ENCODE measurements at regions not wholly inside any gene's neighbourhood (a gene's known extent, or its start where the extent isn't known, plus 50 kb on each side); places are given as distances from the start of the nearest gene placed in this dataset.
A peak's percentile ranks its signal among the peaks of the same experiment; 100 is the strongest.
"Not testable (repeated sequence)": the region's sequence is repeated elsewhere in the genome, so short reads cannot be mapped to it uniquely, and the experiment has no call there.

DNA sequence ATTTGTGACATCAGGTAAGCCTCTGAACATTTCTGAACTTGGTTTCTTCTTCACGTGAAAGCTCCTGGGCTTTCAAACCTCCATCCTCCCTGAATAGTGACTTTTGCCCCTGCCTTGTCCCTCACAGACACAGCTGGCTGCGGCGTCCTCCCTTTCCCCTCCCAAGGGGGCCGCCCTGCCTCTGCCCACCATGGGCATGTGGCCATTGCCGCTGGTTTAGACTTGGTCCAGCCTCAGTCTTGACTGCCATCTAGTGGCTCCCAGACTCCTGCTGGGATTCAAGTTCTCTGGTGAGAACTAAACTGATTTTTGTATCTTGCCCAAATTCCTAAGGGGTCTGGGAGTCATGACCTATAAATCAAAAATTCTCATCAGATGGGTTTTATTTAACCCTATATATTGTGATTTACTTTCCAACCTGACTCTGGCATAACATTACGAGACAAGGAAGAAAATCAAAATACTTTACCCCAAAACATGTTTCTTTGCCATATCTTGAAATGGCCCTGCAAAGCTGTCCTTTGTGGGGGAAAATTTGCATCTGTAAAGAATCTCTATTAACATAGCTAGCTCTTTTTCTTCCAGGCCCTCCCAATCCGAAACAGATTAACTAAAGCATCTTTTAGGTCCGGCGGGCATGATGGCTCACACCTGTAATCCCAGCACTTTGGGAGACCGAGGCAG is 73.9 kb upstream of the SEC14L1 start:
- H3K36me3 ChIP-seq (ENCODE audit: low read depth, low read length); H3K4me1 ChIP-seq (ENCODE audit: insufficient read depth, low read length); H4K20me1 ChIP-seq (ENCODE audit: low read length); H3K9me3 ChIP-seq (ENCODE audit: low read length); BruUV-seq (replicated peaks); H3F3A ChIP-seq (ENCODE audit: low read length, unreplicated experiment); H3K27me3 ChIP-seq (ENCODE audit: low read length); H3K27ac ChIP-seq (ENCODE audit: low read length); H3K79me2 ChIP-seq (ENCODE audit: low read length); H3K9me2 ChIP-seq (replicated peaks; ENCODE audit: low read length); H3K4me3 ChIP-seq (ENCODE audit: low read length); H3K9ac ChIP-seq (ENCODE audit: low read length): not testable (repeated sequence)
- ATAC-seq (peak; percentile 85), DNase-seq (peak; percentile 77)
- TF ChIP-seq, protein P1, sequence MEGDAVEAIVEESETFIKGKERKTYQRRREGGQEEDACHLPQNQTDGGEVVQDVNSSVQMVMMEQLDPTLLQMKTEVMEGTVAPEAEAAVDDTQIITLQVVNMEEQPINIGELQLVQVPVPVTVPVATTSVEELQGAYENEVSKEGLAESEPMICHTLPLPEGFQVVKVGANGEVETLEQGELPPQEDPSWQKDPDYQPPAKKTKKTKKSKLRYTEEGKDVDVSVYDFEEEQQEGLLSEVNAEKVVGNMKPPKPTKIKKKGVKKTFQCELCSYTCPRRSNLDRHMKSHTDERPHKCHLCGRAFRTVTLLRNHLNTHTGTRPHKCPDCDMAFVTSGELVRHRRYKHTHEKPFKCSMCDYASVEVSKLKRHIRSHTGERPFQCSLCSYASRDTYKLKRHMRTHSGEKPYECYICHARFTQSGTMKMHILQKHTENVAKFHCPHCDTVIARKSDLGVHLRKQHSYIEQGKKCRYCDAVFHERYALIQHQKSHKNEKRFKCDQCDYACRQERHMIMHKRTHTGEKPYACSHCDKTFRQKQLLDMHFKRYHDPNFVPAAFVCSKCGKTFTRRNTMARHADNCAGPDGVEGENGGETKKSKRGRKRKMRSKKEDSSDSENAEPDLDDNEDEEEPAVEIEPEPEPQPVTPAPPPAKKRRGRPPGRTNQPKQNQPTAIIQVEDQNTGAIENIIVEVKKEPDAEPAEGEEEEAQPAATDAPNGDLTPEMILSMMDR (conservative IDR thresholded peaks at IDR 0.05; ENCODE audit: low read depth, low read length): peak; percentile 97
- intact Hi-C loops (cut with micrococcal nuclease): loop anchor here (2.0 kb wide), 2 partner anchors 56 to 250 kb away; no protein-coding TSS in a partner anchor
- peak overlapping the region; percentile 43; the same call in 1 of the 2 replicates for H3K4me2 ChIP-seq (ENCODE audit: low read length)
- ChIA-PET CTCF (interaction anchor here (0.6 to 1.7 kb wide), 3 partner anchors 10 to 339 kb away, joined by 6 to 12 read pairs (median 10); partner anchors contain the start of gene MGAT5B), POLR2A (ENCODE audit: unreplicated experiment) (interaction anchor here (0.6 kb wide), 1 partner anchor 209 kb away, joined by 19 read pairs; no protein-coding TSS in a partner anchor)
- peak overlapping the region; percentile 54 for H2AFZ ChIP-seq (ENCODE audit: low read length)

DNA sequence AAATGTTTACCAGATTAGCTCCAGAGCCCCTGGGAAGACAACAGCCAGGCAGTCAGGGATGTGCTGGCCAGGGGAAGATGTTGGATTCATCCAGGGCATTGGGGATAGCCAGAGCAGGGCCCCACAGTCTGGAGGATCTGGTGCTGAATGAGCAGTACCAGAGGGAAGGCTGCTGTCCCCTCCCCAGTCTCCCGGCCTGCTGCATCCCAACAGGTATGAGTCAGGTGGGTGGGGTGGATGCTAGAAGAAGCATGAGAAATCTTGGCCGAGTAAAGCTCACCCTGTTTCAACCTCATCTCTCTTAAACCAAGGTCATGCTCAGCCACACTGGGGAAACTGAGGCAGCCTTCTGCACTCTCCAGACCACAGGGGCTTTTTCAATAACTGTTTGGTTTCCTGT is 71.9 kb upstream of the SEC14L1 start:
- Histone ChIP-seq H3K9ac (ENCODE audit: low read length) (no peak overlapping the region), H3K27me3 (ENCODE audit: low read length) (peaks cover 15% of the 10 kb centered on the region), H3K27ac (ENCODE audit: low read length) (no peak overlapping the region), H3K4me1 (ENCODE audit: insufficient read depth, low read length) (peaks cover 9% of the 10 kb centered on the region), H3K4me3 (ENCODE audit: low read length) (no peak overlapping the region), H3K36me3 (ENCODE audit: low read depth, low read length) (no peaks in the 10 kb centered on the region), H3K9me3 (ENCODE audit: low read length) (no peaks in the 10 kb centered on the region), H2AFZ (ENCODE audit: low read length) (no peak overlapping the region), H3K4me2 (ENCODE audit: low read length) (no peak overlapping the region), H3K79me2 (ENCODE audit: low read length) (no peaks in the 10 kb centered on the region), H3K9me2 (replicated peaks; ENCODE audit: low read length) (no peaks in the 10 kb centered on the region), H4K20me1 (ENCODE audit: low read length) (no peaks in the 10 kb centered on the region), H3F3A (ENCODE audit: low read length, unreplicated experiment) (no peaks in the 10 kb centered on the region)
- TF ChIP-seq, protein P1 (conservative IDR thresholded peaks at IDR 0.05; ENCODE audit: low read depth, low read length): no peak
- TF ChIP-seq EZH2phosphoT487 (IDR thresholded peaks at IDR 0.05; ENCODE audit: borderline replicate concordance, low read length) (no peak), EZH2 (IDR thresholded peaks at IDR 0.05; ENCODE audit: low read length, unreplicated experiment) (no peak)
- ATAC-seq: peak; percentile 86
- POLR2A ChIA-PET (ENCODE audit: unreplicated experiment): interaction anchor here (0.5 to 0.6 kb wide), 2 partner anchors 73 to 342 kb away, joined by 3 to 4 read pairs; no protein-coding TSS in a partner anchor
- DNase-seq: peak; percentile 81
- BruUV-seq (replicated peaks): no TSS peak
- CTCF ChIA-PET: interaction anchor here (0.6 to 1.0 kb wide), 2 partner anchors 13 to 485 kb away, joined by 3 to 5 read pairs; no protein-coding TSS in a partner anchor
- intact Hi-C loops (cut with micrococcal nuclease): no loop called here

- no peak for DNase-seq
- no peak overlapping the region for H3K4me3 ChIP-seq (ENCODE audit: low read length)
- no peak overlapping the region for H3K4me2 ChIP-seq (ENCODE audit: low read length)
- no peaks in the 10 kb centered on the region for H3K9me2 ChIP-seq (replicated peaks; ENCODE audit: low read length)
- no peak for ATAC-seq
- no peak overlapping the region for H3K27ac ChIP-seq (ENCODE audit: low read length)
- H3K27me3 ChIP-seq (ENCODE audit: low read length): peaks cover 15% of the 10 kb centered on the region
- ChIA-PET CTCF (interaction anchor here (0.6 kb wide), 1 partner anchor 17 kb away, joined by 3 read pairs; no protein-coding TSS in a partner anchor), POLR2A (ENCODE audit: unreplicated experiment) (no interaction called here)
- no peaks in the 10 kb centered on the region for H3K79me2 ChIP-seq (ENCODE audit: low read length)
- no peak overlapping the region for H3K9ac ChIP-seq (ENCODE audit: low read length)
- no peaks in the 10 kb centered on the region for H3K36me3 ChIP-seq (ENCODE audit: low read depth, low read length)
- H4K20me1 ChIP-seq (ENCODE audit: low read length): no peaks in the 10 kb centered on the region
- H3K4me1 ChIP-seq (ENCODE audit: insufficient read depth, low read length): peaks cover 9% of the 10 kb centered on the region
- no peak overlapping the region for H2AFZ ChIP-seq (ENCODE audit: low read length)
- TF ChIP-seq EZH2phosphoT487 (IDR thresholded peaks at IDR 0.05; ENCODE audit: borderline replicate concordance, low read length) (no peak), EZH2 (IDR thresholded peaks at IDR 0.05; ENCODE audit: low read length, unreplicated experiment) (no peak)
- TF ChIP-seq, protein P1 (conservative IDR thresholded peaks at IDR 0.05; ENCODE audit: low read depth, low read length): no peak
- intact Hi-C loops (cut with micrococcal nuclease): no loop called here
- no TSS peak for BruUV-seq (replicated peaks)
- no peaks in the 10 kb centered on the region for H3K9me3 ChIP-seq (ENCODE audit: low read length)
- H3F3A ChIP-seq (ENCODE audit: low read length, unreplicated experiment): no peaks in the 10 kb centered on the region
Observed at GRCh38 chr17:77070888-77071279, 69.9 kb upstream of the SEC14L1 start.

All from PC-3 (cell line).